Kidney epithelial cell (primary cell): ENCODE measurements at regions not wholly inside any gene's neighbourhood (a gene's known extent, or its start where the extent isn't known, plus 50 kb on each side); places are given as distances from the start of the nearest gene placed in this dataset.

Experiments
- DNase-seq: peaks from one replicate; pipeline ENCODE4 v3.0.0-alpha.2; 2010; ENCODE audit warnings: low read depth
- H3K27me3 ChIP-seq: 2 replicates; pipeline ENCODE4 v1.6.0; 2011; ENCODE audit warnings: low read length; ENCODE audit not compliant: control insufficient read depth, insufficient read depth
- H3K36me3 ChIP-seq: 2 replicates; pipeline ENCODE4 v1.5.1; 2011; ENCODE audit warnings: low read length; ENCODE audit not compliant: control insufficient read depth, insufficient read depth
- H3K4me3 ChIP-seq: 2 replicates; pipeline ENCODE4 v1.5.1; 2011; ENCODE audit warnings: low read depth, mild to moderate bottlenecking, control low read depth, low read length
- TF ChIP-seq, protein P1 (sequence below): IDR thresholded peaks from 2 replicates; pipeline ENCODE4 v1.5.1; 2011; ENCODE audit warnings: mild to moderate bottlenecking, moderate library complexity, low read length, control low read depth, inconsistent platforms; ENCODE audit not compliant: insufficient read depth, poor library complexity, severe bottlenecking

DNA sequence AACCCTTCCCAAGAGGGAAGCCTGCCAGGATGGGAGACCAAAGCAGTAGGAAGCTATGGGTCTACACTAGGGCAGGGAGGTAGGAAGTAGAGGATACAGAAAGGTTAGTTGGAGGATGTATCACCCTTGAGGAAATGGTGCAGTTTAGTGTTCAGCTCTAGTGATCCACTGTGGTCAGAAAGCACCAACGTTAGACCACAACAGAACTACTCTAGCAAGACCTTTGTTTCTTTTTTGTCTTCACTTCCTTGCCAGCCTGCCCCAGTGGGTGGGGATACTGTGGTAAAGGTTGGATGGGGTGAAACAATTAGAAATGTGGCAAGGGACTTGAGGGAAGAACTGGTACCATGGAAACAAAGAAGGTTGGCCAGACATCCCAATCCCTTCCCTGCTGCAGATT lies 83.3 kb downstream of the DDIT4L start:
- TF ChIP-seq, protein P1, sequence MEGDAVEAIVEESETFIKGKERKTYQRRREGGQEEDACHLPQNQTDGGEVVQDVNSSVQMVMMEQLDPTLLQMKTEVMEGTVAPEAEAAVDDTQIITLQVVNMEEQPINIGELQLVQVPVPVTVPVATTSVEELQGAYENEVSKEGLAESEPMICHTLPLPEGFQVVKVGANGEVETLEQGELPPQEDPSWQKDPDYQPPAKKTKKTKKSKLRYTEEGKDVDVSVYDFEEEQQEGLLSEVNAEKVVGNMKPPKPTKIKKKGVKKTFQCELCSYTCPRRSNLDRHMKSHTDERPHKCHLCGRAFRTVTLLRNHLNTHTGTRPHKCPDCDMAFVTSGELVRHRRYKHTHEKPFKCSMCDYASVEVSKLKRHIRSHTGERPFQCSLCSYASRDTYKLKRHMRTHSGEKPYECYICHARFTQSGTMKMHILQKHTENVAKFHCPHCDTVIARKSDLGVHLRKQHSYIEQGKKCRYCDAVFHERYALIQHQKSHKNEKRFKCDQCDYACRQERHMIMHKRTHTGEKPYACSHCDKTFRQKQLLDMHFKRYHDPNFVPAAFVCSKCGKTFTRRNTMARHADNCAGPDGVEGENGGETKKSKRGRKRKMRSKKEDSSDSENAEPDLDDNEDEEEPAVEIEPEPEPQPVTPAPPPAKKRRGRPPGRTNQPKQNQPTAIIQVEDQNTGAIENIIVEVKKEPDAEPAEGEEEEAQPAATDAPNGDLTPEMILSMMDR = no peak
- no peak overlapping the region for H3K4me3 ChIP-seq
- DNase-seq = peak; percentile 70
- no peaks in the 10 kb centered on the region for H3K36me3 ChIP-seq
- H3K27me3 ChIP-seq = no peaks in the 10 kb centered on the region

DNA sequence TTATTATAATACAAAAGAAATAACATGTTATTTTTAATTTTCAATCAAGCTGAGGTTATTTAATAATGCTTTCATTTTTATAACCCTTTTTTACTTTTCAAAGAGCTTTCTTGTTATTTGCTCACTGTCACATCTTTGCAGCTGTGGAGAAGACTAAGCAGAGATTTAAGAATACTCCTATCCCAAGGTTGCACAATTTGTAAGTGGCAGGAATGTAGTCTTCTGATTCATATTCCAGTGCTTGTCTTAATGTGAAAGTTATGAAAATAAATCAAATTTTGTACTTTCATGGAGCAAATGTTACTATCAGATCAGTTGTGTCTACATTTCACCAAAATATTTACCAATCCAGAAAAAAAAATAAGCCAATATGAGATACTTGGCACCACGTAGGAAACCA lies 86.6 kb downstream of the DDIT4L start:
- DNase-seq = no peak
- H3K36me3 ChIP-seq = no peaks in the 10 kb centered on the region
- no peaks in the 10 kb centered on the region for H3K27me3 ChIP-seq
- TF ChIP-seq, protein P1 = no peak
- no peak overlapping the region for H3K4me3 ChIP-seq

DNA sequence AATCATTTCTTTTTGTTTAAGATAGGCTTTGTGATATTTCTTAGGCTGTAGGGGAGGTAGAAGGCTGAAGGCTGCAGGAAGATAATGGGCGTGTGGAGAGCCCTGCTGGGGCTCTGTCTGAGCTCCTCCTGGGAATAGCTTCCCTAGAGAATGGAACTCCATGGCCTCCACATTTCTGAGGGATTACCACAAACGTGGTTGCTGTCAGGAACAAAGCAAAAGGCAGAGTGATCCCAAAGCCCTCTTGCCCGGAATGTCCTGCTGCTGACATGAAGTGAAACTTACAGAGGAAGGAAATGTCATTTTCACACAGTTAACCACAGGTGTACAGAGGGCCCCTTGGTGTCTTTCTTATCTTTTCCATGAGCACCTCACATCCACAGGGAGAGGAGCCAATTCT lies 89.3 kb downstream of the DDIT4L start:
- no peak for DNase-seq
- Histone ChIP-seq H3K36me3 (no peaks in the 10 kb centered on the region), H3K27me3 (no peaks in the 10 kb centered on the region), H3K4me3 (no peak overlapping the region)
- TF ChIP-seq, protein P1 = no peak

DNA sequence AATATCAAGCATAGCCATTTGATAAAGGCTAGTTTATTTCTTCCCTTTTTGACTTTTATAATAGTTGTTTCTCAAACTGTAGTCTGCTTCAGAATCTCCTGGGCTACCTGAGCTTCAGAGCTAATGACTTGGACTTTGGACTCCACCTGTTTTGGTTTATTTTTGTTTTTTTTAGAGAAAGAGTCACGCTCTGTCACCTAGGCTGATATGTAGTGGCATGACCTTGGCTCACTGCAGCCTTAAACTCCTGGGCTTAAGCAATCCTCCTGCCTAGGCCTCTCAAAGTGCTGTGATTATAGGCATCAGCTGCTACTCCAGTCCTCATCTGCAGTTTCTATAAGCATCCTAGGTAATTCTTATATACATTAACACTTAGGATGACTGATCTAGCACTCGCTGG lies 90.5 kb downstream of the DDIT4L start:
- H3K27me3 ChIP-seq = no peaks in the 10 kb centered on the region
- TF ChIP-seq, protein P1 = no peak
- no peak for DNase-seq
- no peak overlapping the region for H3K4me3 ChIP-seq
- no peaks in the 10 kb centered on the region for H3K36me3 ChIP-seq

DNA sequence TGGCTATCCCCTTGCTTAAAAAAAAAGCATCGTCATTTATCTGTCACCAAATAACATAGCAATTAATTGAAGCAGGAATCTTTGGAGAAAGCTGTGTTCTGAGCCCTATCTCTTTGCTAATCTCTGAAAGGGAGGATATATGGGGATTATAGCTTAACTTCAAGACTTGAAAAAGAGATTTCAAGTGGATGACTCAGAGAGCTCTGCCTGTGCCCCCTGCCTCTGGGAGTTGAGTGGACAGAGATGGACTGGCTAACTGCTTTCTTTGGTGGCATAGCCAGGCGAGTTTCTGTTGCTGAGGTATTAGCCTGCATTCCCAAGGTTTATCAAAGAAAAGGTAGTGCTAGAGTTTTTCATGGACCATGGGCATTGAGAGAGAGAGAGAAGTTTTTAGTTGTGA lies 91.6 kb downstream of the DDIT4L start:
- Histone ChIP-seq H3K4me3 (no peak overlapping the region), H3K27me3 (no peaks in the 10 kb centered on the region), H3K36me3 (no peaks in the 10 kb centered on the region)
- no peak for DNase-seq
- TF ChIP-seq, protein P1 = no peak

DNA sequence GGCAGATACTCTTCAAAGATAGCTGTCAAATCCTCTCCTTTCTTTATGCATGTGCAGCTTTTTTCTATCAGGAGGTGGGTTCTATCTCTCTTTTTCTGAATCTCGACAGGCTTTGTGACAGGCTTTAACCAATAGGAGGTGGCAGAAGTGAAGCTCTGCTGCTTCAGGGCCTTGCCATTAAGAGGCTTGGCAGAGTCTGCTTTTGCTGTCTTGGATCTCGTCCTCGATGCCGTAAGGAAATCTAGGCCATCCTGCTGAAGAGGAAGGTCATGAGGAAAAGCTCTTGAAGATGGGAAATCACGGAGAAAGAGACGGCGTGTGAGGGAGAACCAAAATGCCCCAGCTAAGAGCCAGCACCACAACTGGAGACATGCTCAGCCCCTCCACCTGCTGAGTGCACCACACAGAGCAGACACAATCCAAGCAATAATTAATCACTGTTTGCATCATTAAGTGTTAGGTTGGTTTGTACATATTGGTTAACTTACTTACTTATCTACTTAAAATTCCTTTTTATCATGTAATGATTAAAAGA lies 92.2 kb downstream of the DDIT4L start:
- Histone ChIP-seq H3K27me3 (no peaks in the 10 kb centered on the region), H3K4me3 (no peak overlapping the region), H3K36me3 (no peaks in the 10 kb centered on the region)
- TF ChIP-seq, protein P1 = no peak
- no peak for DNase-seq
